Colonic mucosa (tissue), 4 donors: ENCODE measurements at regions not wholly inside any gene's neighbourhood (a gene's known extent, or its start where the extent isn't known, plus 50 kb on each side); places are given as distances from the start of the nearest gene placed in this dataset.

Experiments
- DNase-seq: peaks from one replicate; pipeline ENCODE4 v3.0.0-alpha.2; 2020
- H3K27ac ChIP-seq: fragments of 200-600 bp; one replicate; pipeline ENCODE4 v1.8.0; 2021
- H3K27me3 ChIP-seq: fragments of 200-600 bp; one replicate; pipeline ENCODE4 v1.8.0; 2021
- H3K36me3 ChIP-seq: fragments of 200-600 bp; one replicate; pipeline ENCODE4 v1.8.0; 2021
- H3K4me1 ChIP-seq: fragments of 200-600 bp; one replicate; pipeline ENCODE4 v1.8.0; 2021; ENCODE audit warnings: mild to moderate bottlenecking
- H3K4me3 ChIP-seq: fragments of 200-600 bp; one replicate; pipeline ENCODE4 v1.8.0; 2021
- H3K9ac ChIP-seq, 2 donors: one replicate each; pipeline ENCODE4 v1.7.0; 2013; ENCODE audit warnings: control low read depth in 2 of 2, low read depth in 2 of 2, low read length in 2 of 2
- H3K9me3 ChIP-seq: fragments of 200-600 bp; one replicate; pipeline ENCODE4 v1.8.0; 2021
- intact Hi-C: fragments of 100-400 bp; cut with DNase I; formaldehyde crosslinking; loops from one replicate; pipeline ENCODE4 v1.14.1; 2022
- TF ChIP-seq, protein P1 (sequence below): fragments of 200-600 bp; IDR thresholded peaks from one replicate; pipeline ENCODE4 v1.8.0; 2022; ENCODE audit warnings: antibody characterized with exemption, mild to moderate bottlenecking
- donor health status: healthy.
- donor health status: DM: no; HTN: no; CAD: no.
- donor health status: DM: no; HTN: no; CAD: no.

DNA sequence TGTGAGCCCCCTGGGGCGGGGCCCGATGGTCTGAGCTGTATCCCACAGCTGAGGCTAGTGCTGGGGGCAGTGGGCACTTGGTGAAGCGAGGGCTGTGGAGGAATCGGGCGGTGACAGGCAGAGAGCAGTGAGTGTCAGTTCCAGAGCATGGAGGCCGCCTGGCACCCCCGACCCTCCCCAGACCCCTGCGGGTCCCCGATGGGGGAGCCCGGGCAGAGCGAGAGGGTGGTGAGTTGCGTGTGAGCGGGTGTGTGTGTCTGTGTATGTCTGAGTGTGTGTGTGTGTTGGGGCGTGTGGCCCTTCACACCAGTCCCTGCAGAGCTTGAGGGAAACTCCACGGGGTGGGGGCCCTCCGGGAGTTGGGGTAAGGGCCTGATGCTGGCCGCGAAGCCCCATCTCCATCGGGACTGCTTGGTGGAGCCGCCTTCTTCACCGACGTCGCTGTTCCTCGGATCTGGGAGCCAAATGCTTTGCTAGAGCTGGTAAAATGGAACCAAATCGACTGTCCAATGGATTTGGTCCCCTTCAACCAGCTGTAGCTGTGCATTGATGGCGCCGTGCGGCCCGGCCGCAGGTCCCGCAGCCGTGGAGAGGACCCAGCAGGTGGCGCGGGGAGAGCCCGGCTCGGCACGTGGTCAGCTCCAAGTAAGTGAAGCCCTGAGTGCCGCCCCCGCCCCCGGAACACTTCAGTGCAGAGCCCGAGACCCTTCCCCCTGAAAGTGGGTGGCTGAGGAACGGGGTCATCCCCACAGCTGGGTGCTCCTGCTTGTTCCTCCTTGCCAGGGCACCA, 77.7 kb upstream of the SLCO4A1 start:
- H3K9me3 ChIP-seq: no peaks in the 10 kb centered on the region
- intact Hi-C loops: no loop called here
- H3K36me3 ChIP-seq: no peaks in the 10 kb centered on the region
- H3K27me3 ChIP-seq: no peaks in the 10 kb centered on the region
- no peak overlapping the region for H3K4me3 ChIP-seq
- TF ChIP-seq, protein P1, sequence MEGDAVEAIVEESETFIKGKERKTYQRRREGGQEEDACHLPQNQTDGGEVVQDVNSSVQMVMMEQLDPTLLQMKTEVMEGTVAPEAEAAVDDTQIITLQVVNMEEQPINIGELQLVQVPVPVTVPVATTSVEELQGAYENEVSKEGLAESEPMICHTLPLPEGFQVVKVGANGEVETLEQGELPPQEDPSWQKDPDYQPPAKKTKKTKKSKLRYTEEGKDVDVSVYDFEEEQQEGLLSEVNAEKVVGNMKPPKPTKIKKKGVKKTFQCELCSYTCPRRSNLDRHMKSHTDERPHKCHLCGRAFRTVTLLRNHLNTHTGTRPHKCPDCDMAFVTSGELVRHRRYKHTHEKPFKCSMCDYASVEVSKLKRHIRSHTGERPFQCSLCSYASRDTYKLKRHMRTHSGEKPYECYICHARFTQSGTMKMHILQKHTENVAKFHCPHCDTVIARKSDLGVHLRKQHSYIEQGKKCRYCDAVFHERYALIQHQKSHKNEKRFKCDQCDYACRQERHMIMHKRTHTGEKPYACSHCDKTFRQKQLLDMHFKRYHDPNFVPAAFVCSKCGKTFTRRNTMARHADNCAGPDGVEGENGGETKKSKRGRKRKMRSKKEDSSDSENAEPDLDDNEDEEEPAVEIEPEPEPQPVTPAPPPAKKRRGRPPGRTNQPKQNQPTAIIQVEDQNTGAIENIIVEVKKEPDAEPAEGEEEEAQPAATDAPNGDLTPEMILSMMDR: no peak
- H3K4me1 ChIP-seq: no peaks in the 10 kb centered on the region
- H3K27ac ChIP-seq: no peak overlapping the region
- DNase-seq: no peak
- H3K9ac ChIP-seq: no peak overlapping the region

DNA sequence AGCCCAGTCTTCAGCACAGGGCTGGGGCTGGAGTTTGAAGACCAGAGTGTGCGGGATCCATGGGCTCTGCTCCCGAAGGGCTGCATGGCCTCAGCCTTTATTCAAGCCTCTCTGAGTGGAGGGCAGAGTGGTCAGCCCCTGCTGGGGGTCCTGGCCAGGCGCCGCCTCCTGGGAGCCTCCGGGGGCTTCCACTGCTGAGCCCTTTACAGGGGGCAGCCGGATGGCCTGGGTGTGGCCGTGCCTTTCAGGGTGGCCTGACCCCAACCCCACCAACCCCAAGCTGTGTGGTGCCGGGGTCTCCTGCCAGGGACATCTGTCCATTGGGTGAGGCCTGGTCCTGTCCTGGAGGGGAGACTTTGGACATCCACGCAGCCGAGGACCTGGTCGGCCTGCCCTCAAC, 76.0 kb upstream of the SLCO4A1 start:
- Histone ChIP-seq H3K4me1 (no peaks in the 10 kb centered on the region), H3K9me3 (no peaks in the 10 kb centered on the region)
- intact Hi-C loops: no loop called here

DNA sequence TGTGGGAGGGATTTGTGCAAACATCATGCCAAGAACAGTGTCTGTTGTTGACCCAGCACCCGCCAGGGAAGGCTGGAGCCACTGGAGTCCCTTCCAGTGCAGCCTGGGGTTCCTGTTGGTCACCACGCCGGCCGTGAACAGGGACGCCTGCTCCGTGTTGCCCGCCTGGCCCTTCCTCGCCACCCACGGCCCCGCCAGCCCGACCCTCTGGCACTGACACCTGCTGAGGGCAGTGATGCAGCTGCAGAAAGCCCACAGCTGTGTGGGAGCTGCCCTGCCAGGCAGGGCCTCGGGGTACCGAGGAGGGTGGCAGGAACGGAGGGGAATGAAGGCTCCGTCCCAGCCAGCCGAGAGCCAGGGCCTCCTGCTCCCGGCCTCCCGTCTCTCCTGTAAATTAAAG, 75.5 kb upstream of the SLCO4A1 start:
- no peak for DNase-seq
- TF ChIP-seq, protein P1: no peak
- H3K4me1 ChIP-seq: no peaks in the 10 kb centered on the region
- intact Hi-C loops: no loop called here
- H3K9ac ChIP-seq: no peak overlapping the region
- no peak overlapping the region for H3K4me3 ChIP-seq
- no peaks in the 10 kb centered on the region for H3K36me3 ChIP-seq
- H3K27ac ChIP-seq: no peak overlapping the region
- no peaks in the 10 kb centered on the region for H3K27me3 ChIP-seq
- no peaks in the 10 kb centered on the region for H3K9me3 ChIP-seq

More for the DNA sequence above, 76.0 kb upstream of the SLCO4A1 start:
- Histone ChIP-seq H3K27me3 (no peaks in the 10 kb centered on the region), H3K9ac (no peak overlapping the region), H3K27ac (no peak overlapping the region), H3K4me3 (no peak overlapping the region), H3K36me3 (no peaks in the 10 kb centered on the region)
- no peak for DNase-seq
- TF ChIP-seq, protein P1: no peak

GRCh38 chr20:62567246-62568044, 74.9 kb upstream of the SLCO4A1 start:
- no peak overlapping the region for H3K4me3 ChIP-seq
- H3K27ac ChIP-seq: no peak overlapping the region
- no peaks in the 10 kb centered on the region for H3K36me3 ChIP-seq
- no peak overlapping the region for H3K9ac ChIP-seq
- TF ChIP-seq, protein P1: no peak
- no peak for DNase-seq
- no peaks in the 10 kb centered on the region for H3K27me3 ChIP-seq
- no peaks in the 10 kb centered on the region for H3K9me3 ChIP-seq
- intact Hi-C loops: no loop called here
- no peaks in the 10 kb centered on the region for H3K4me1 ChIP-seq

DNA sequence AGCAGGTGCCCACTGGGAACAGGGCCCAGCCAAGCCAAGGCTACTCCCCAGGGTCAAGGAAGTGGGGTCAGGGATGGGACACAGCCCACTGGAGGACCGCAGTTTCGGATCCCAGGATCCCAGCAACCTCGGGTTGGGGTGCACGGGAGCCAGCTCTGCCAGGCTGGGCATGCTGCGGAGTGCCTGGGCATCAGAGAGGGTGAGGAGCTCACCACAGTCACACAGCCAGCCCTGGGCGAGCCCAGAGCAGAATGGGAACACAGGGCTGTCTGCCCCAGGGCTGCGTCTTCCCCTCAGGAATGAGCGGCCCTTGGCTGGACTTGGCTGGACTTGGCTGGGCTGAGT, 74.3 kb upstream of the SLCO4A1 start:
- no peak overlapping the region for H3K27ac ChIP-seq
- no peak overlapping the region for H3K9ac ChIP-seq
- no peak overlapping the region for H3K4me3 ChIP-seq
- H3K36me3 ChIP-seq: no peaks in the 10 kb centered on the region
- TF ChIP-seq, protein P1: no peak
- DNase-seq: no peak
- no peaks in the 10 kb centered on the region for H3K9me3 ChIP-seq
- intact Hi-C loops: no loop called here
- no peaks in the 10 kb centered on the region for H3K27me3 ChIP-seq
- H3K4me1 ChIP-seq: no peaks in the 10 kb centered on the region
